B cell (primary cell): ENCODE measurements at regions not wholly inside any gene's neighbourhood (a gene's known extent, or its start where the extent isn't known, plus 50 kb on each side); places are given as distances from the start of the nearest gene placed in this dataset.

Source experiments
- ATAC-seq: fragments of 200-7000 bp; cut with Tn5 transposase; one replicate; pipeline ENCODE4 v1.10.0; 2021; ENCODE audit warnings: low read depth, mild to moderate bottlenecking, moderate number of reproducible peaks, moderate library complexity
- CTCF ChIA-PET: fragments of 350-600 bp; sonication (Branson Sonifier 250); formaldehyde crosslinking; loops from one replicate; lab custom pipeline; 2021; ENCODE audit warnings: antibody characterized with exemption, inconsistent platforms; lab: Charles Lee
- POLR2A ChIA-PET: fragments of 350-600 bp; sonication (Branson Sonifier 250); formaldehyde crosslinking; loops from one replicate; lab custom pipeline; 2021; ENCODE audit warnings: antibody characterized with exemption; lab: Charles Lee
- DNase-seq: peaks from one replicate; pipeline ENCODE4 v3.0.0; 2013
- H2AFZ ChIP-seq: 2 replicates; pipeline ENCODE4 v1.6.1; 2012; ENCODE audit warnings: mild to moderate bottlenecking, low read depth, low read length; ENCODE audit not compliant: insufficient read depth, poor library complexity, severe bottlenecking
- H3K27ac ChIP-seq, 2 donors: 1 replicate in 1 of 2; 2 replicates in 1 of 2; pipeline ENCODE4 v1.5.1; 2012 to 2013; ENCODE audit warnings: low read length in 2 of 2, mild to moderate bottlenecking in 2 of 2, moderate library complexity in 1 of 2
- H3K27me3 ChIP-seq, 4 experiments: fragments of 200-600 bp in 1 of 4; sonication (generic) in 1 of 4; replicated peaks in 1 of 4; 1 replicate in 2 of 4; 2 replicates in 2 of 4; pipeline versions ENCODE4 v1.6.1 to v1.7.0; 2013 to 2016; ENCODE audit warnings: low read length in 3 of 4, mild to moderate bottlenecking in 2 of 4, mixed read lengths in 1 of 4, moderate library complexity in 1 of 4; ENCODE audit not compliant: insufficient read depth in 4 of 4, control insufficient read depth in 3 of 4; ENCODE audit errors: control extremely low read depth in 1 of 4
- H3K36me3 ChIP-seq, 2 experiments: replicated peaks in 1 of 2; 1 replicate in 1 of 2; 2 replicates in 1 of 2; pipeline versions ENCODE4 v1.6.1 to v1.7.1; 2013; ENCODE audit warnings: low read length in 1 of 2; ENCODE audit not compliant: insufficient read depth in 2 of 2, control insufficient read depth in 1 of 2; ENCODE audit errors: control extremely low read depth in 1 of 2, extremely low read depth in 1 of 2
- H3K4me1 ChIP-seq, 2 donors: fragments of 200-600 bp in 1 of 2; sonication (generic) in 1 of 2; 1 replicate in 1 of 2; 2 replicates in 1 of 2; pipeline versions ENCODE4 v1.5.1 to v1.6.1; 2013 to 2017; ENCODE audit warnings: low read length in 2 of 2; ENCODE audit not compliant: control insufficient read depth in 2 of 2, insufficient read depth in 2 of 2
- H3K4me2 ChIP-seq: replicated peaks from 2 replicates; pipeline ENCODE3; 2012; ENCODE audit warnings: mild to moderate bottlenecking, low read depth, low read length; ENCODE audit not compliant: poor library complexity, severe bottlenecking
- H3K4me3 ChIP-seq, 5 experiments: fragments of 200-600 bp in 1 of 5; sonication (generic) in 1 of 5; 1 replicate in 3 of 5; 2 replicates in 2 of 5; pipeline versions ENCODE4 v1.5.1 to v1.7.0; 2011 to 2016; ENCODE audit warnings: low read length in 4 of 5, mild to moderate bottlenecking in 4 of 5, low read depth in 2 of 5, control low read depth in 1 of 5, moderate library complexity in 1 of 5; ENCODE audit not compliant: insufficient read depth in 1 of 5; ENCODE audit errors: control extremely low read depth in 1 of 5, extremely low read depth in 1 of 5
- H3K79me2 ChIP-seq: fragments of 200-600 bp; sonication (generic); one replicate; pipeline ENCODE4 v1.6.0; 2016; ENCODE audit warnings: low read length; ENCODE audit not compliant: control insufficient read depth, insufficient read depth
- H3K9ac ChIP-seq: fragments of 200-600 bp; sonication (generic); 2 replicates; pipeline ENCODE4 v1.6.1; 2017; ENCODE audit warnings: mild to moderate bottlenecking, low read length, moderate library complexity
- H3K9me3 ChIP-seq, 3 donors: one replicate each; pipeline versions ENCODE4 v1.6.1 to v1.7.1; 2013; ENCODE audit warnings: low read length in 2 of 3; ENCODE audit not compliant: control insufficient read depth in 2 of 3, insufficient read depth in 1 of 3; ENCODE audit errors: control extremely low read depth in 1 of 3
- H4K20me1 ChIP-seq: 2 replicates; pipeline ENCODE4 v1.6.0; 2012; ENCODE audit warnings: mild to moderate bottlenecking, low read length; ENCODE audit not compliant: insufficient read depth, control insufficient read depth, poor library complexity, severe bottlenecking
- H3K27ac Mint-ChIP-seq: one replicate; pipeline ENCODE4 v1.8.0; 2021; ENCODE audit warnings: mixed read lengths
- H3K27me3 Mint-ChIP-seq: one replicate; pipeline ENCODE4 v1.8.0; 2021; ENCODE audit warnings: mixed read lengths
- H3K4me1 Mint-ChIP-seq: one replicate; pipeline ENCODE4 v1.8.0; 2021; ENCODE audit warnings: mixed read lengths
- H3K4me3 Mint-ChIP-seq: one replicate; pipeline ENCODE4 v1.8.0; 2021; ENCODE audit warnings: mixed read lengths
- H3K9me3 Mint-ChIP-seq: one replicate; pipeline ENCODE4 v1.8.0; 2022; ENCODE audit warnings: mixed read lengths; ENCODE audit not compliant: insufficient read depth
- CTCF ChIP-seq: fragments of 200-600 bp; IDR thresholded peaks from one replicate; pipeline ENCODE4 v1.8.0; 2022; ENCODE audit warnings: antibody characterized with exemption, mild to moderate bottlenecking
- EZH2 ChIP-seq: IDR thresholded peaks from 2 replicates; pipeline ENCODE4 v1.6.1; 2012; ENCODE audit warnings: borderline replicate concordance, low read depth, mild to moderate bottlenecking, moderate library complexity, low read length; ENCODE audit not compliant: insufficient read depth, poor library complexity, severe bottlenecking
- WGBS: methylation state at CpG from one replicate; pipeline ENCODE4 v1.1.5; 2013; ENCODE audit warnings: missing lambda C conversion rate; ENCODE audit not compliant: insufficient coverage; 5-methylcytosine and 5-hydroxymethylcytosine counted together
- intact Hi-C: fragments of 100-400 bp; cut with micrococcal nuclease; formaldehyde crosslinking; loops from one replicate; pipeline ENCODE4 v1.10.0; 2022

GRCh38 chr10:7027913-7028808 lies 382.7 kb downstream of the SFMBT2 start:
- Mint-ChIP-seq H3K27me3 (peaks cover 3% of the 10 kb centered on the region), H3K27ac (no peak overlapping the region), H3K9me3 (no peaks in the 10 kb centered on the region), H3K4me3 (no peak overlapping the region), H3K4me1 (no peaks in the 10 kb centered on the region)
- Histone ChIP-seq H3K4me3 (no peak overlapping the region), H3K27me3 (no peaks in the 10 kb centered on the region), H2AFZ (no peak overlapping the region), H3K27ac (no peak overlapping the region), H3K79me2 (no peaks in the 10 kb centered on the region), H3K4me2 (no peak overlapping the region), H3K36me3 (no peaks in the 10 kb centered on the region), H3K9ac (no peak overlapping the region), H3K9me3 (no peaks in the 10 kb centered on the region), H4K20me1 (no peaks in the 10 kb centered on the region), H3K4me1 (no peaks in the 10 kb centered on the region)
- no peak for ATAC-seq
- intact Hi-C loops, result no loop called here
- DNase-seq, result no peak
- no CpG with 5 or more reads among the region's 7 CpGs for WGBS
- TF ChIP-seq EZH2 (no peak), CTCF (no peak)
- ChIA-PET POLR2A (no interaction called here), CTCF (no interaction called here)

GRCh38 chr10:7027237-7027912 lies 383.5 kb downstream of the SFMBT2 start:
- POLR2A ChIA-PET, result no interaction called here
- Histone ChIP-seq H3K4me1 (no peaks in the 10 kb centered on the region), H3K4me2 (no peak overlapping the region), H3K9me3 (no peaks in the 10 kb centered on the region), H3K36me3 (no peaks in the 10 kb centered on the region), H3K9ac (no peak overlapping the region), H3K4me3 (no peak overlapping the region), H4K20me1 (no peaks in the 10 kb centered on the region), H3K79me2 (no peaks in the 10 kb centered on the region), H2AFZ (no peak overlapping the region), H3K27me3 (no peaks in the 10 kb centered on the region), H3K27ac (no peak overlapping the region)
- no peak overlapping the region for H3K4me3 Mint-ChIP-seq
- WGBS, result 100% methylated on average over 1 of the region's 4 CpGs
- H3K9me3 Mint-ChIP-seq, result no peaks in the 10 kb centered on the region
- H3K27me3 Mint-ChIP-seq, result no peaks in the 10 kb centered on the region
- no peaks in the 10 kb centered on the region for H3K4me1 Mint-ChIP-seq
- CTCF ChIA-PET, result no interaction called here
- DNase-seq (no peak), ATAC-seq (no peak)
- no peak overlapping the region for H3K27ac Mint-ChIP-seq
- TF ChIP-seq EZH2 (no peak), CTCF (no peak)
- intact Hi-C loops, result no loop called here
